HepG2 (cell line): ENCODE measurements at regions not wholly inside any gene's neighbourhood (a gene's known extent, or its start where the extent isn't known, plus 50 kb on each side); places are given as distances from the start of the nearest gene placed in this dataset.

Source experiments
- ATAC-seq: fragments of 200-7000 bp; cut with Tn5 transposase; 3 replicates; pipeline ENCODE4 v1.9.1; 2020; ENCODE audit warnings: mild to moderate bottlenecking, moderate library complexity
- BruUV-seq: library from RNA; stranded (reverse); fragments of 400-500 nt; replicated peaks from 2 replicates; lab custom pipeline; 2021; lab: Mats Ljungman, UMichigan
- CTCF ChIA-PET: fragments of 300-600 bp; formaldehyde crosslinking; extraction: SDS; loops from one replicate; lab custom pipeline; 2021; ENCODE audit warnings: low total read pairs, inconsistent platforms, low intra/inter-chr PET ratio; lab: Yijun Ruan, JAX
- POLR2A ChIA-PET: fragments of 350-600 bp; sonication (Branson Sonifier 250); formaldehyde crosslinking; loops from one replicate; lab custom pipeline; 2020; ENCODE audit warnings: antibody characterized with exemption, inconsistent platforms; lab: Yijun Ruan, JAX
- DNase-seq: peaks from one replicate; pipeline ENCODE4 v3.0.0-alpha.2; 2015; ENCODE audit warnings: low spot score
- FAIRE-seq: peaks from 3 replicates; lab custom pipeline; 2011; peaks lifted over from hg19 to GRCh38; lab: Jason Lieb, UNC
- H2AFZ ChIP-seq: one replicate; pipeline ENCODE4 v1.6.1; 2011; ENCODE audit warnings: low read length, inconsistent platforms
- H3K27ac ChIP-seq: fragments of 300-600 bp; 3 replicates; pipeline ENCODE4 v1.8.0; 2011; ENCODE audit warnings: mixed run types, mild to moderate bottlenecking, mixed read lengths, low read length, inconsistent platforms; ENCODE audit not compliant: insufficient read depth; ENCODE audit errors: extremely low read length
- H3K27me3 ChIP-seq, 2 experiments: fragments of 200-600 bp in 1 of 2; 2 replicates in 1 of 2; 3 replicates in 1 of 2; pipeline versions ENCODE4 v1.6.0 to v1.8.0; 2011; ENCODE audit warnings: low read length in 2 of 2, mild to moderate bottlenecking in 2 of 2, moderate library complexity in 2 of 2, inconsistent platforms in 1 of 2; ENCODE audit not compliant: insufficient read depth in 2 of 2, control insufficient read depth in 1 of 2
- H3K36me3 ChIP-seq, 2 experiments: fragments of 200-600 bp in 1 of 2; replicated peaks in 1 of 2; 2 replicates in 1 of 2; 3 replicates in 1 of 2; pipeline versions ENCODE4 v1.5.1 to v1.8.0; 2011; ENCODE audit warnings: low read length in 2 of 2, inconsistent platforms in 1 of 2; ENCODE audit not compliant: insufficient read depth in 2 of 2, control insufficient read depth in 1 of 2
- H3K4me1 ChIP-seq: 2 replicates; pipeline ENCODE4 v1.5.1; 2012; ENCODE audit warnings: low read length, inconsistent platforms; ENCODE audit not compliant: insufficient read depth
- H3K4me2 ChIP-seq: 2 replicates; pipeline ENCODE4 v1.6.0; 2011; ENCODE audit warnings: low read depth, low read length, inconsistent platforms
- H3K4me3 ChIP-seq, 3 experiments: fragments of 200-600 bp in 1 of 3; sonication (generic), shearing (Covaris generic) in 1 of 3; replicated peaks in 1 of 3; 2 replicates each; pipeline ENCODE4 v1.5.1; 2011 to 2016; ENCODE audit warnings: low read length in 3 of 3, inconsistent platforms in 2 of 3, low read depth in 2 of 3, mild to moderate bottlenecking in 2 of 3, control low read depth in 1 of 3, mixed read lengths in 1 of 3; ENCODE audit not compliant: insufficient read depth in 1 of 3
- H3K79me2 ChIP-seq: one replicate; pipeline ENCODE4 v1.6.1; 2011; ENCODE audit warnings: low read length, inconsistent platforms; ENCODE audit not compliant: insufficient read depth
- H3K9ac ChIP-seq: 2 replicates; pipeline ENCODE4 v1.6.0; 2011; ENCODE audit warnings: mild to moderate bottlenecking, low read depth, low read length, inconsistent platforms; ENCODE audit not compliant: insufficient read depth
- H3K9me3 ChIP-seq: 2 replicates; pipeline ENCODE4 v1.5.1; 2012; ENCODE audit warnings: mild to moderate bottlenecking, low read length
- H4K20me1 ChIP-seq: 2 replicates; pipeline ENCODE4 v1.6.0; 2011; ENCODE audit warnings: inconsistent platforms, mild to moderate bottlenecking, low read length, moderate library complexity; ENCODE audit not compliant: insufficient read depth
- ATF7 ChIP-seq, 2 experiments: fragments of 450-650 bp in 1 of 2; sonication (generic) in 1 of 2; formaldehyde crosslinking in 1 of 2; IDR thresholded peaks; 2 replicates each; pipeline versions ENCODE4 v1.4.0 to v1.6.1; 2016 to 2020; ENCODE audit warnings: antibody characterized with exemption in 1 of 2, mild to moderate bottlenecking in 1 of 2, missing genetic modification reagents in 1 of 2
- PHF5A ChIP-seq: IDR thresholded peaks from one replicate; pipeline ENCODE4 v1.6.1; 2018; ENCODE audit warnings: low read depth, missing genetic modification reagents; ENCODE audit not compliant: unreplicated experiment
- SOX13 ChIP-seq, 3 experiments: fragments of 450-650 bp in 1 of 3; sonication (generic) in 1 of 3; formaldehyde crosslinking in 1 of 3; IDR thresholded peaks in 2 of 3; conservative IDR thresholded peaks in 1 of 3; 2 replicates each; pipeline versions ENCODE4 v1.5.0 to v1.6.1; 2016 to 2020; ENCODE audit warnings: antibody characterized with exemption in 1 of 3, mild to moderate bottlenecking in 1 of 3, missing compliant biosample characterization in 1 of 3, missing genetic modification reagents in 1 of 3, moderate library complexity in 1 of 3
- ZBTB38 ChIP-seq: sonication (generic); formaldehyde crosslinking; IDR thresholded peaks from 2 replicates; pipeline ENCODE4 v1.5.1; 2020; ENCODE audit warnings: mild to moderate bottlenecking, missing genetic modification reagents
- ZBTB42 ChIP-seq: sonication (generic); formaldehyde crosslinking; IDR thresholded peaks from 2 replicates; pipeline ENCODE4 v1.5.0; 2020; ENCODE audit warnings: mild to moderate bottlenecking, missing genetic modification reagents
- ZNF20 ChIP-seq: sonication (generic); formaldehyde crosslinking; IDR thresholded peaks from 2 replicates; pipeline ENCODE4 v1.4.0; 2020; ENCODE audit warnings: mild to moderate bottlenecking, moderate library complexity, missing genetic modification reagents
- ZNF317 ChIP-seq: sonication (generic); formaldehyde crosslinking; IDR thresholded peaks from 2 replicates; pipeline ENCODE4 v1.5.0; 2020; ENCODE audit warnings: mild to moderate bottlenecking, missing genetic modification reagents
- ZNF335 ChIP-seq: sonication (generic); formaldehyde crosslinking; IDR thresholded peaks from 2 replicates; pipeline ENCODE4 v1.4.0; 2020; ENCODE audit warnings: missing genetic modification reagents
- ZNF382 ChIP-seq: sonication (generic); formaldehyde crosslinking; IDR thresholded peaks from 2 replicates; pipeline ENCODE4 v1.5.0; 2020; ENCODE audit warnings: missing genetic modification reagents, mild to moderate bottlenecking, borderline replicate concordance
- ZNF792 ChIP-seq: IDR thresholded peaks from 2 replicates; pipeline ENCODE4 v1.6.1; 2016
- WGBS: methylation state at CpG from one replicate; pipeline ENCODE4 v1.1.6; 2017; ENCODE audit warnings: low lambda C conversion rate; 5-methylcytosine and 5-hydroxymethylcytosine counted together
- in situ Hi-C: cut with HindIII; loops from 2 replicates; pipeline ENCODE4 v1.10.0; 2017; ENCODE audit warnings: low pct_unique_long_range_greater_than_20kb; ENCODE audit not compliant: extremely low pct_ligation_motif_present
- intact Hi-C: fragments of 100-400 bp; cut with micrococcal nuclease; formaldehyde crosslinking; loops from one replicate; pipeline ENCODE4 v1.10.0; 2022; ENCODE audit not compliant: unreplicated experiment
- TF ChIP-seq, protein P1 (sequence below): sonication (generic); formaldehyde crosslinking; conservative IDR thresholded peaks from 2 replicates; pipeline ENCODE4 v1.5.0; 2020; ENCODE audit warnings: missing genetic modification reagents
- TF ChIP-seq, protein P2 (sequence below): sonication (generic); formaldehyde crosslinking; IDR thresholded peaks from 2 replicates; pipeline ENCODE4 v1.4.0; 2020; ENCODE audit warnings: missing genetic modification reagents
- TF ChIP-seq, protein P3 (sequence below): sonication (generic); formaldehyde crosslinking; IDR thresholded peaks from 2 replicates; pipeline ENCODE4 v1.4.0; 2020; ENCODE audit warnings: missing genetic modification reagents
- TF ChIP-seq, protein P4 (sequence below): IDR thresholded peaks from 2 replicates; pipeline ENCODE4 v1.6.1; 2016; ENCODE audit warnings: low read depth, missing genetic modification reagents, missing compliant biosample characterization

DNA sequence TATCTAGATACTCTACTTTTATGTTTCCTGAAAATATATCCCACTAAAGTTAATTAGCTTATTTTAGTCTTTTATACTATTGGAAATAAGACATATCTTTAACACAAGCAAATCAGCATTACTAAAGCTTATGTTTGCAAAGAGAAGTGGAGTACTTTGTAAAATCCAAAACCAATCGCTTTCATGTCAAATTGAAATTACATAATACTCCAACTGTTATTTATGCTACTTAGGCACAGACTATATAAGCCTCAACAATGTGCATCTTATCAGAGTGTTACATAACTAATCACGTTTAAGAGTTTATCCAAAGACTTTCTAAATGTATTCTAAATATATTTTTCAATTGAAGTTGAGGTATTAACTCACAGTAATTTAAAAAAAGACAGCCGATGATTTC lies 200.0 kb downstream of the PCDH20 start:
- no peak overlapping the region for H3K9ac ChIP-seq
- no peaks in the 10 kb centered on the region for H3K9me3 ChIP-seq
- H2AFZ ChIP-seq: no peak overlapping the region
- H3K4me1 ChIP-seq: no peaks in the 10 kb centered on the region
- DNase-seq (no peak), FAIRE-seq (no peak), ATAC-seq (no peak)
- H3K27me3 ChIP-seq: no peaks in the 10 kb centered on the region; a peak in 1 of 5 replicates
- H3K4me2 ChIP-seq: no peak overlapping the region
- in situ Hi-C loops (no loop called here), intact Hi-C loops (no loop called here)
- no peaks in the 10 kb centered on the region for H4K20me1 ChIP-seq
- no peaks in the 10 kb centered on the region for H3K79me2 ChIP-seq
- POLR2A ChIA-PET: no interaction called here
- BruUV-seq: no TSS peak
- H3K27ac ChIP-seq: no peak overlapping the region
- 32% methylated on average over 3 of the region's 3 CpGs for WGBS
- CTCF ChIA-PET: no interaction called here
- H3K36me3 ChIP-seq: no peaks in the 10 kb centered on the region
- H3K4me3 ChIP-seq: no peak overlapping the region
- TF ChIP-seq, protein P1, sequence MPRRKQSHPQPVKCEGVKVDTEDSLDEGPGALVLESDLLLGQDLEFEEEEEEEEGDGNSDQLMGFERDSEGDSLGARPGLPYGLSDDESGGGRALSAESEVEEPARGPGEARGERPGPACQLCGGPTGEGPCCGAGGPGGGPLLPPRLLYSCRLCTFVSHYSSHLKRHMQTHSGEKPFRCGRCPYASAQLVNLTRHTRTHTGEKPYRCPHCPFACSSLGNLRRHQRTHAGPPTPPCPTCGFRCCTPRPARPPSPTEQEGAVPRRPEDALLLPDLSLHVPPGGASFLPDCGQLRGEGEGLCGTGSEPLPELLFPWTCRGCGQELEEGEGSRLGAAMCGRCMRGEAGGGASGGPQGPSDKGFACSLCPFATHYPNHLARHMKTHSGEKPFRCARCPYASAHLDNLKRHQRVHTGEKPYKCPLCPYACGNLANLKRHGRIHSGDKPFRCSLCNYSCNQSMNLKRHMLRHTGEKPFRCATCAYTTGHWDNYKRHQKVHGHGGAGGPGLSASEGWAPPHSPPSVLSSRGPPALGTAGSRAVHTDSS (CRISPR knock-in tag): no peak
- no peak for TF ChIP-seq ZNF335 (CRISPR knock-in tag)
- TF ChIP-seq PHF5A (CRISPR knock-in tag): no peak
- no peak for TF ChIP-seq ZNF792 (CRISPR knock-in tag)
- TF ChIP-seq, protein P2, sequence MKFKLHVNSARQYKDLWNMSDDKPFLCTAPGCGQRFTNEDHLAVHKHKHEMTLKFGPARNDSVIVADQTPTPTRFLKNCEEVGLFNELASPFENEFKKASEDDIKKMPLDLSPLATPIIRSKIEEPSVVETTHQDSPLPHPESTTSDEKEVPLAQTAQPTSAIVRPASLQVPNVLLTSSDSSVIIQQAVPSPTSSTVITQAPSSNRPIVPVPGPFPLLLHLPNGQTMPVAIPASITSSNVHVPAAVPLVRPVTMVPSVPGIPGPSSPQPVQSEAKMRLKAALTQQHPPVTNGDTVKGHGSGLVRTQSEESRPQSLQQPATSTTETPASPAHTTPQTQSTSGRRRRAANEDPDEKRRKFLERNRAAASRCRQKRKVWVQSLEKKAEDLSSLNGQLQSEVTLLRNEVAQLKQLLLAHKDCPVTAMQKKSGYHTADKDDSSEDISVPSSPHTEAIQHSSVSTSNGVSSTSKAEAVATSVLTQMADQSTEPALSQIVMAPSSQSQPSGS (CRISPR knock-in tag): no peak
- no peak for TF ChIP-seq ZBTB42 (CRISPR knock-in tag)
- TF ChIP-seq ZBTB38 (CRISPR knock-in tag): no peak
- no peak for TF ChIP-seq ZNF20 (CRISPR knock-in tag)
- TF ChIP-seq, protein P3, sequence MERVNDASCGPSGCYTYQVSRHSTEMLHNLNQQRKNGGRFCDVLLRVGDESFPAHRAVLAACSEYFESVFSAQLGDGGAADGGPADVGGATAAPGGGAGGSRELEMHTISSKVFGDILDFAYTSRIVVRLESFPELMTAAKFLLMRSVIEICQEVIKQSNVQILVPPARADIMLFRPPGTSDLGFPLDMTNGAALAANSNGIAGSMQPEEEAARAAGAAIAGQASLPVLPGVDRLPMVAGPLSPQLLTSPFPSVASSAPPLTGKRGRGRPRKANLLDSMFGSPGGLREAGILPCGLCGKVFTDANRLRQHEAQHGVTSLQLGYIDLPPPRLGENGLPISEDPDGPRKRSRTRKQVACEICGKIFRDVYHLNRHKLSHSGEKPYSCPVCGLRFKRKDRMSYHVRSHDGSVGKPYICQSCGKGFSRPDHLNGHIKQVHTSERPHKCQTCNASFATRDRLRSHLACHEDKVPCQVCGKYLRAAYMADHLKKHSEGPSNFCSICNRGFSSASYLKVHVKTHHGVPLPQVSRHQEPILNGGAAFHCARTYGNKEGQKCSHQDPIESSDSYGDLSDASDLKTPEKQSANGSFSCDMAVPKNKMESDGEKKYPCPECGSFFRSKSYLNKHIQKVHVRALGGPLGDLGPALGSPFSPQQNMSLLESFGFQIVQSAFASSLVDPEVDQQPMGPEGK (CRISPR knock-in tag): no peak
- TF ChIP-seq ATF7 (IDR thresholded peaks at IDR 0.05): no peak
- no peak for TF ChIP-seq ATF7 (CRISPR knock-in tag; IDR thresholded peaks at IDR 0.05)
- TF ChIP-seq, protein P4, sequence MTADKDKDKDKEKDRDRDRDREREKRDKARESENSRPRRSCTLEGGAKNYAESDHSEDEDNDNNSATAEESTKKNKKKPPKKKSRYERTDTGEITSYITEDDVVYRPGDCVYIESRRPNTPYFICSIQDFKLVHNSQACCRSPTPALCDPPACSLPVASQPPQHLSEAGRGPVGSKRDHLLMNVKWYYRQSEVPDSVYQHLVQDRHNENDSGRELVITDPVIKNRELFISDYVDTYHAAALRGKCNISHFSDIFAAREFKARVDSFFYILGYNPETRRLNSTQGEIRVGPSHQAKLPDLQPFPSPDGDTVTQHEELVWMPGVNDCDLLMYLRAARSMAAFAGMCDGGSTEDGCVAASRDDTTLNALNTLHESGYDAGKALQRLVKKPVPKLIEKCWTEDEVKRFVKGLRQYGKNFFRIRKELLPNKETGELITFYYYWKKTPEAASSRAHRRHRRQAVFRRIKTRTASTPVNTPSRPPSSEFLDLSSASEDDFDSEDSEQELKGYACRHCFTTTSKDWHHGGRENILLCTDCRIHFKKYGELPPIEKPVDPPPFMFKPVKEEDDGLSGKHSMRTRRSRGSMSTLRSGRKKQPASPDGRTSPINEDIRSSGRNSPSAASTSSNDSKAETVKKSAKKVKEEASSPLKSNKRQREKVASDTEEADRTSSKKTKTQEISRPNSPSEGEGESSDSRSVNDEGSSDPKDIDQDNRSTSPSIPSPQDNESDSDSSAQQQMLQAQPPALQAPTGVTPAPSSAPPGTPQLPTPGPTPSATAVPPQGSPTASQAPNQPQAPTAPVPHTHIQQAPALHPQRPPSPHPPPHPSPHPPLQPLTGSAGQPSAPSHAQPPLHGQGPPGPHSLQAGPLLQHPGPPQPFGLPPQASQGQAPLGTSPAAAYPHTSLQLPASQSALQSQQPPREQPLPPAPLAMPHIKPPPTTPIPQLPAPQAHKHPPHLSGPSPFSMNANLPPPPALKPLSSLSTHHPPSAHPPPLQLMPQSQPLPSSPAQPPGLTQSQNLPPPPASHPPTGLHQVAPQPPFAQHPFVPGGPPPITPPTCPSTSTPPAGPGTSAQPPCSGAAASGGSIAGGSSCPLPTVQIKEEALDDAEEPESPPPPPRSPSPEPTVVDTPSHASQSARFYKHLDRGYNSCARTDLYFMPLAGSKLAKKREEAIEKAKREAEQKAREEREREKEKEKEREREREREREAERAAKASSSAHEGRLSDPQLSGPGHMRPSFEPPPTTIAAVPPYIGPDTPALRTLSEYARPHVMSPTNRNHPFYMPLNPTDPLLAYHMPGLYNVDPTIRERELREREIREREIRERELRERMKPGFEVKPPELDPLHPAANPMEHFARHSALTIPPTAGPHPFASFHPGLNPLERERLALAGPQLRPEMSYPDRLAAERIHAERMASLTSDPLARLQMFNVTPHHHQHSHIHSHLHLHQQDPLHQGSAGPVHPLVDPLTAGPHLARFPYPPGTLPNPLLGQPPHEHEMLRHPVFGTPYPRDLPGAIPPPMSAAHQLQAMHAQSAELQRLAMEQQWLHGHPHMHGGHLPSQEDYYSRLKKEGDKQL: no peak
- no peak for TF ChIP-seq ZNF382 (CRISPR knock-in tag)
- no peak for TF ChIP-seq ZNF317 (CRISPR knock-in tag)
- TF ChIP-seq SOX13 (IDR thresholded peaks at IDR 0.05): no peak
- TF ChIP-seq SOX13 (CRISPR knock-in tag; conservative IDR thresholded peaks at IDR 0.05 in 1 of 2, IDR thresholded peaks at IDR 0.05 in 1 of 2): no peak
